ENCODE measurements at regions not wholly inside any gene's neighbourhood (a gene's known extent, or its start where the extent isn't known, plus 50 kb on each side); places are given as distances from the start of the nearest gene placed in this dataset.

GRCh38 chrY:4483693-4484092, 516.4 kb upstream of the PCDH11Y start:
- DNase-seq = peak; percentile 21
